Fibroblast of mammary gland (primary cell): ENCODE measurements at regions not wholly inside any gene's neighbourhood (a gene's known extent, or its start where the extent isn't known, plus 50 kb on each side); places are given as distances from the start of the nearest gene placed in this dataset.
"Not testable (repeated sequence)": the region's sequence is repeated elsewhere in the genome, so short reads cannot be mapped to it uniquely, and the experiment has no call there.

Experiments used
- DNase-seq: peaks from one replicate; pipeline ENCODE4 v3.0.0-alpha.2; 2010; ENCODE audit warnings: low read depth
- H3K4me3 ChIP-seq: 2 replicates; pipeline ENCODE4 v1.5.1; 2011; ENCODE audit warnings: low read depth, mild to moderate bottlenecking, low read length, moderate library complexity; ENCODE audit not compliant: control insufficient read depth
- TF ChIP-seq, protein P1 (sequence below): conservative IDR thresholded peaks from 2 replicates; pipeline ENCODE4 v1.5.1; 2011; ENCODE audit warnings: low read depth, low read length, inconsistent platforms; ENCODE audit not compliant: control insufficient read depth, insufficient read depth

DNA sequence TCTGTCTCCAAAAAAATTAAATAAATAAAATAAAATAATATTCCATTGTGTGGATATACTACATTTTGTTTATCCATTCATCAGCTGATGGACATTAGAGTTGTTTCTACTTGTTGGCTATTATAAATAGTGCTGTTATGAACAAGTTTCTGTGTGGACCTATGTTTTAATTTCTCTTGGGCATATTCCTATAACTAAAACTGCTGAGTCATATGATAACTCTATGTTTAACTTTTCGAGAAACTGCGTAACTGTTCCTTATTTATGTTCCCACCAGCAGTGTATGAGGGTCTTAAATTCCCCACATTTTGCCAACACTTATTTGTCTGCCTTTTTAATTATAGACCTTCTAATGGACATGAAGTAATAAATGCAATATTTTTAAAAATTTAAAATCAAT, 80.0 kb upstream of the XIST start:
- DNase-seq = no peak
- TF ChIP-seq, protein P1, sequence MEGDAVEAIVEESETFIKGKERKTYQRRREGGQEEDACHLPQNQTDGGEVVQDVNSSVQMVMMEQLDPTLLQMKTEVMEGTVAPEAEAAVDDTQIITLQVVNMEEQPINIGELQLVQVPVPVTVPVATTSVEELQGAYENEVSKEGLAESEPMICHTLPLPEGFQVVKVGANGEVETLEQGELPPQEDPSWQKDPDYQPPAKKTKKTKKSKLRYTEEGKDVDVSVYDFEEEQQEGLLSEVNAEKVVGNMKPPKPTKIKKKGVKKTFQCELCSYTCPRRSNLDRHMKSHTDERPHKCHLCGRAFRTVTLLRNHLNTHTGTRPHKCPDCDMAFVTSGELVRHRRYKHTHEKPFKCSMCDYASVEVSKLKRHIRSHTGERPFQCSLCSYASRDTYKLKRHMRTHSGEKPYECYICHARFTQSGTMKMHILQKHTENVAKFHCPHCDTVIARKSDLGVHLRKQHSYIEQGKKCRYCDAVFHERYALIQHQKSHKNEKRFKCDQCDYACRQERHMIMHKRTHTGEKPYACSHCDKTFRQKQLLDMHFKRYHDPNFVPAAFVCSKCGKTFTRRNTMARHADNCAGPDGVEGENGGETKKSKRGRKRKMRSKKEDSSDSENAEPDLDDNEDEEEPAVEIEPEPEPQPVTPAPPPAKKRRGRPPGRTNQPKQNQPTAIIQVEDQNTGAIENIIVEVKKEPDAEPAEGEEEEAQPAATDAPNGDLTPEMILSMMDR = no peak
- H3K4me3 ChIP-seq = no peak overlapping the region

DNA sequence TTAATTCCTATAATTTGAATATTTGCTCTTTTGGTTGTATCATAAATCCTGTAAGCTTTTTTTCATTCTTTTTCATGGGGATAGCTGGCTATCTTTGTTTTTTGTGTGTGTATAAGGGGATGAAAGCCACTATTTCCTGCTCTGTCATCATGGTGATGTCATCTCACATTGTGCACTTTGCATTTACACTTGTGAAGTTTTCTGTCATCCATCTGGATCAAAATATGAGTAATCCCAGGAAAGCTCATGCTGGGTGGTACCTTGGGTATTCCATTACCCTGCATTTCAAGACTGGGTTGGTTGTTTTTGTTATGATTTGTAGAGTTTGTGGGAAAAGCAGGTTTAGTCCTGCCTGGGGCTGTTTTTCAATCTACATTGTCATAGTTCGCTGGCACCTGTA, 77.8 kb upstream of the XIST start:
- TF ChIP-seq, protein P1 = no peak
- DNase-seq = peak; percentile 37
- H3K4me3 ChIP-seq = no peak overlapping the region

DNA sequence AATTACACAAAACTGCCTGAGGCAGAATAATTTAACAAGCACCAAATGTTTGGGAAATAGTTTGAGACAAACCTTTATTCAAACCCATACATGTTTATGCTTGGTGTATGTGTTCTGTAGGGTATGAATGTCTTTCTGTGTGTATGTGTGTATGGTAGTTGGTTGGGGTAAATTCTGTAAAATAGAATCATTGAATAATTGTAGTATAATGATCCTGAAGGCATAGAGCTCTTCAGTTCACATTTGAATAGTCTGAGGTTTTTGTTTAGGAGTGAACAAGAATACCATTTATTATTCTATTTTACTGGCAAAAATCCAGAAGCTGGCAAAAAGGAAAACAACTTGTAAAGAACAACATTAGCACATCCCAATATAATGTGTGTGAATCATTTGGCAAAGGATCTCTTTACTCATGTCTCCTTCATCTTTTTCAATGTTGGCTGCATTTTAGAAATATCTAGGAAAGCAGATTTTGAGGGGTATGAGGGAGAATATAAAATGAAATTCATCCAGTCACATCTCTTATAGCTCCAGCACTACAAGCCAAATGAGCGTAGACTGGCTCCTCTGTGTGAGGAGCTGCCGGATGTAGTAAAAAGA, 70.4 kb upstream of the XIST start:
- peak; percentile 59 for DNase-seq
- TF ChIP-seq, protein P1 = no peak
- no peak overlapping the region for H3K4me3 ChIP-seq

DNA sequence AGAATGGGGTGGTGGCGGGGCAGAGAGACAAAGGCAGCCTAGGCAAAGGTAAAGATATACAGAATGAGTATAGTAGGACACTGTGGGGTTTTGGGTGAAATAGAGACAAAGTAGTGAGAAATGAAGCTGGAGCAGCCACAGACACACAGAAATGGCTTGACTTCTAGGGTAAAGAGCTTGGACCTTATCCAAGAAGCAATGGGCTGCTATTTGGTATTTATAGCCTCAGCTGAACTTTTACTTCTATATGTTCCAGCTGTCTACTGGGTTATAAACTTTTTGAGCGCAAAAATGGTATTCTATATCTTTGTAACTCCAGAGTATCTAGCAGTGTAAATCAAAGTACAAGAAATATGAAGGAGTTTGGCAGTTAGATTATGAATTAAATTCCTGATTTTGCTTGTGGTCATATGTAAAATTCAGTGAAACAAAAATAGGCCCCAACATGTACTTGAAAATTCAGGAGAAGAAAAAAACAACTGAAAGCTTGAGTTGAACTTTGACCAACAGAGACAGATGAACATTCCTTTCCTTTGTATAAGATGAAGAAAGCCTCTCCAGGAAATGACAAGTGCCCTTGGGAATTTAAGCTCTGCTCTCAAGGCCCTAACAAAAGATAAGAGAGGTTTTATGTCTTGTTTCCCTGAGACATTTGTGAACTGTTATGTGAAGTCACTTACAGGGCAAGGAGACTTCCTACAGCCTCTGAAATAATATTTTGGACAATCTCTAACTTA, 64.6 kb upstream of the XIST start:
- peak; percentile 86 for DNase-seq
- TF ChIP-seq, protein P1 = no peak
- H3K4me3 ChIP-seq = no peak overlapping the region

DNA sequence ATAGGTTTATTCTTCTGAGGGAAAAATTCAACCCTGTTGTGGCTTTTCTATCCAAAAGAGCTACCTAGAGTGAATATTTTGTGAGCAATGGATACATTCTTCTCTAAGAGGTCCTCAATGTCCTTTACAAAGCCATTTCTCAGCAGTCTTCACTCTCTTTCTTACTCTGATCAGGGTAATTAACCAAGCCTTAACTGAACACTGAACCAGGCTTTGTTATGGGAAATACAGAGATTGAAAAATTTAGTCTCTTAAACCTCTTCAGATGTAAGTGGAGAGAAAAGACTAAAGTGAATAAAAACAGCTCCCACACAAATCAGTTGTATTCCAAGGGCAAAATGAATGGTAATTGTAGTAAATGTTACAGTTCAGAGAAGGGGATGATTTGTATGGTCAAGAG, 64.0 kb upstream of the XIST start:
- no peak for DNase-seq
- TF ChIP-seq, protein P1 = no peak
- no peak overlapping the region for H3K4me3 ChIP-seq

DNA sequence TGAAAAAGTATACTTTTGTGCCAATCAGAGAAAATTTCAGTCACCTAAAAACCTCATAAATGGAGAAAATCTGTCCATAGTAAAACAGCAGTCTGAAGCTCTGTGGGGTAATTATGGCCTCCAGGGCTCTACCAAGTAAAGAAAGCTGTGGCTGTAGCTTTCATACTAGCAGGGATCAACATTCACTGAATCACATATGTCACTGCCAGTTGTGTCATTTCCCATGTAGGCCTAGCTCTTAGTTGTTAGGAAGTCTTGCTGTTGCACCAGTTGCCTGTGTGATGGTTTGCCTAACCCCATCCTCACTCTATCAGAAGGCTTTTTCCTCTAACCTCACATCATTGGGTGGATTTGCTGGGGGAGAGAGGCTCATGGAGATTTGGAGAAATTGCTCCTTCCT, 62.3 kb upstream of the XIST start:
- H3K4me3 ChIP-seq, DNase-seq: not testable (repeated sequence)

DNA sequence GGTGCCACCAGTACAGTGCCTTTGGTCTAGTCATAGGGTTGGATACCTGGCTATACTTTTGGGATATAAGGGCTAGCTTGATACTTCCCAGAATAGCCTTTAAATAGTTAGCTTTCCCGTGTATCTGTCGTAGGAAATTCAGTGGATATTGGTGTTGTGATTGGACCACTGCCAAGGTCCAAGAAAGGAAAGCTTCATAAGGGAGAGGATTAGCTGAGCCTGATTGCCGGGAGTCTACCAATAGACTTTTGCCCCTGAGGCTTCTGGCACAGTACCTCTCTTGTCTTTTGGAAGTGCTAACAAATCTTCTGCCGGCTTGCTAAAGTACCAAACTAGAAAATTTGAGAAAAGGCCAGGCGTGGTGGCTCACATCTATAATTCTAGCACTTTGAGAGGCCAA, 61.1 kb upstream of the XIST start:
- no peak overlapping the region for H3K4me3 ChIP-seq
- DNase-seq = peak; percentile 7
- TF ChIP-seq, protein P1 = no peak

DNA sequence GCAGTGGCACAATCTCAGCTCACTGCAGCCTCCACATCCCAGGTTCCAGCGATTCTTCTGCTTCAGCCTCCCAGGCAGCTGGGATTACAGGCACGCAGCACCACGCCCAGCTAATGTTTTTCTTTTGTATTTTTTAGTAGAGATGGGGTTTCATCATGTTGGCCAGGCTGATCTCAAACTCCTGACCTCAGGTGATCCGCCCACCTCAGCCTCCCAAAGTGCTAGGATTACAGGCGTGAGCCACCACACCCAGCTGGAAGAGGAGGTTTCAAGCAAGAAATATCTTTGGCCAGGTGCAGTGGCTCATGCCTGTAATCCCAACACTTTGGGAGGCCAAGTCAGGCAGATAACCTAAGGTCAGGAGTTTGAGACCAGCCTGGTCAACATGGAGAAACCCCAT, 59.4 kb upstream of the XIST start:
- not testable (repeated sequence) for DNase-seq, H3K4me3 ChIP-seq

DNA sequence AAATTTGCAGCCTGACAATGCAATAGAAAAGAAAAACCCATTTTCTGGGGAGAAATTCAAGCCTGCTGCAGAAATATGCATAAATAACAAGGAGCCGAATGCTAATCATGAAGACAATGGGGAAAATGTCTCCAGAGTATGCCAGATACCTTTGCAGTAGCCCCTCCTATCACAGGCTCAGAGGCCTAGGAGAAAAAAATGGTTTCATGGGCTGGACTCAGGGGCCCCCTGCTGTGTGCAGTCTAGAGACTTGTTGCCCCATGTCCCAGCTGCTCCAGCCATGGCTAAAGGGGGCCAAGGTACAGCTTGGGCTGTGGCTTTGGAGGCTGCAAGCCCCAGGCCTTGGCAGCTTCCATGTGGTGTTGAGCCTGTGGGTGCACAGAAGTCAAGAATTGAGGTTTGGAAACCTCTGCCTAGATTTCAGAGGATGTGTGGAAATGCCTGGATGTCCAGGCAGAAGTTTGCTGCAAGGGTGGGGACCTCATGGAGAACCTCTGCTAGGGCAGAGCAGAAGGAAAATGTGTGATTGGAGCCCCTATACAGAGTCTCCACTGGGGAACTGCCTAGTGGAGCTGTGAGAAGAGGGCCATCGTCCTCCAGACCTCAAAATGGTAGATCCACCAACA, 53.3 kb upstream of the XIST start:
- H3K4me3 ChIP-seq, DNase-seq: not testable (repeated sequence)
